Right ventricle myocardium inferior (tissue), 1 donor: ENCODE measurements at regions not wholly inside any gene's neighbourhood (a gene's known extent, or its start where the extent isn't known, plus 50 kb on each side); places are given as distances from the start of the nearest gene placed in this dataset.

Experiments used
- ATAC-seq: fragments of 200-7000 bp; cut with Tn5 transposase; one replicate; pipeline ENCODE4 v1.9.1; 2020; ENCODE audit warnings: mild to moderate bottlenecking, moderate library complexity
- DNase-seq: peaks from one replicate; pipeline ENCODE4 v3.0.0; 2021; ENCODE audit errors: missing footprints
- intact Hi-C: fragments of 100-400 bp; cut with DNase I; formaldehyde crosslinking; loops from one replicate; pipeline ENCODE4 v1.11.0; 2022
- donor health status: DM: no; HTN: yes; CAD: no; lungs with severe emphysema.

DNA sequence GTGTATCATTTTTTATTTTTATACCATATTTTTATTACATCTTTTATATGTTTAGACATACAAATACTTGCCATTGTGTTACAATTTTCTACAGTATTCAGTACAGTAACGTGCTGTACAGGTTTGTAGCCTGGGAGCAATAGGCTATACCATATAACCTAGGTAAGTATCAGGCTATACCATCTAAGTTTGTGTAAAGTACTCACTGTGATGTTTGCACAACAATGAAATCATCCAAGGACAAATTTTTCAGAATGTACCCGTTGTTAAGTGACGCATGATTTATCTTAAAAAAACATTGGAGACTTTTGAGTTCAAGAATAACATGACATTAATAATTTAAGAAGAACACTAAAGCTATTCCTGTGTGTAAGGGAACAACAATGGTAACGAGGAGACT, 96.0 kb upstream of the LEF1 start:
- ATAC-seq, result no peak
- intact Hi-C loops, result no loop called here
- no peak for DNase-seq

- no peak for ATAC-seq
- intact Hi-C loops, result no loop called here
Observed at GRCh38 chr4:108263057-108263456, 94.3 kb upstream of the LEF1 start.

DNA sequence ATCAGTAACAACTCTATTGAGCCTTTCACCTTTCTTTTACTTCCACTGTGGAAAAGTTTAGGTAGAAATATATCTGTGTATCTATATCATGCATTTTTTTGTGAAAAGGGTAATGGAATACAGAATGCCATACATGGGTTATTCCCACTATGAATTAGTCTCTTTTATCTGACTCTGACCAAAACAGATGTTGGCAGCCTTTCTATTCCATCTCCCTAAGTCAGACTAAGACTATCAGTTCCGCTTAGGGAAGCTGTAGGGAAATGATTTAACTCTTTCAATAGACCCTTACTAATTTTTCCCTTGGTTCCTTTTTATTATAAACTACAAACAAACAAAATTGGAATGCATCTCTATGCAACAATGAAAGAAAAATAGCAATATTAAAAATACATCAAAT, 92.3 kb upstream of the LEF1 start:
- intact Hi-C loops, result no loop called here
- no peak for ATAC-seq
- DNase-seq, result no peak

More at GRCh38 chr4:108263057-108263456, 94.3 kb upstream of the LEF1 start:
- DNase-seq, result no peak

- ATAC-seq (no peak), DNase-seq (no peak)
- intact Hi-C loops, result no loop called here
Observed at GRCh38 chr4:108256538-108256937, 87.8 kb upstream of the LEF1 start.

DNA sequence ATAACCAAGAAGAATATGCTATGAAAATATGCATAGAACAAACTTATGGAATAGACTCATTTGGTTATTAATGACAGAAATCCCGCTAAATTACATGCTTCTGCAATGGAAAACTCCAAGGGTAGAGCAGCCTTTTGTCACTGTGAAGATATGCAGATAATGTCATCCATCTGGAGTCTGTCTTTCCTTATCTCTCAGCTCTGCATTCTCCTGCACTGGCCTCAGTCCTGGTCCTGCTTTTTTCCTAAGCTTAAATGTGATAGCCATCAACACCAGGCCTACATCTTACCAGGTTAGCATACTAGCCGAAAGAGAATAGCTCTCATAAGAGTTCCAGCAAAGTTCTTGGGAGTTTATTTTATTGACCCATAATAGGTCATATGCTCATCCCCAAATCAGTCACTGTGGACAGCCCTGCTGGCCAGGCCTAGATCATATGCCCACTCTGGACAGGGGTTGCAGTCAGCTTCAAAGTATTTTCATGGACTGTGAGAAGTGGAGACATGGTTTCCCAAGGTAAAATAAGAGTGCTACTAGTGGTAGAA, 86.5 kb upstream of the LEF1 start:
- DNase-seq, result no peak
- intact Hi-C loops, result no loop called here
- no peak for ATAC-seq

DNA sequence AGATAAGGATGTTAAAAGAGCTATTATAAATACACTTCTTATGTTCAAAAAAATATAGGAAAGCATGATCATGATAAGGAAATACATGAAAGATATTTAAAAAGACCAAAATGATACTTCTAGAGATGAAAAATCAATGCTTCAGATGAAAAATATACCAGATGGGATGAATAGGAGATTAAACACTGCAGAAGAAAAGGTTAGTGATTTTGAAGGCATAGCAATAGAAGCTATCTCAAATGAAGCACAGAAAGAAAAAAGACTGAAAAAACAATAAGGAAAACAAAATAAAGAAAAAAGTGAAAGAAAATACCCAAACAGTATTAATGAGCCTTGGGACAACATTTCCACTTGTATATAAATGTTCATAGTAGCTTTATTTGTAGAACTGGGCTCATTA, 80.7 kb upstream of the LEF1 start:
- no peak for DNase-seq

GRCh38 chr4:108247387-108248049, 78.8 kb upstream of the LEF1 start:
- ATAC-seq, result no peak
- no peak for DNase-seq
- intact Hi-C loops, result no loop called here

More for the DNA sequence above, 80.7 kb upstream of the LEF1 start:
- no peak for ATAC-seq
- intact Hi-C loops, result no loop called here

GRCh38 chr4:108244606-108245005, 75.9 kb upstream of the LEF1 start:
- DNase-seq, result no peak
- ATAC-seq, result no peak
- intact Hi-C loops, result no loop called here

DNA sequence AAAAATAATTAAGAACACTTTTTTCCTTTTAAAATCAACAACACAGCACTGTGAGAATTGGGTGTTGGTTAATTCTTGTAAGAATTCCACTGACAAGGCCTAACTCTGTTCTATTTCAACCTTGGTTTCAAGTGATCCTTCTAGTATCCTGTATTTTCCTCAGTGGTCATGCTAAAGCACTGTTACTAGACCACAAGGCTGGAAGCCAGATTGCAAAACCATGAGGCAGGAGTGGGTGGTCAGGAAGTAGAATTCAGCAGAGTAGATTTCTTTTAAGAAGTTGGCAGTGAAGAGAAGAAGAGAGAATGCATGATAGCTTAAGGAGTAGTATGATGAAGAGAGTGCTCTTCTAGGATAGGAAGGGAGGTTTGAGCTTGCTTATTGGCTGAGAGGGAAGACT, 71.6 kb upstream of the LEF1 start:
- DNase-seq (no peak), ATAC-seq (no peak)
- intact Hi-C loops, result no loop called here

DNA sequence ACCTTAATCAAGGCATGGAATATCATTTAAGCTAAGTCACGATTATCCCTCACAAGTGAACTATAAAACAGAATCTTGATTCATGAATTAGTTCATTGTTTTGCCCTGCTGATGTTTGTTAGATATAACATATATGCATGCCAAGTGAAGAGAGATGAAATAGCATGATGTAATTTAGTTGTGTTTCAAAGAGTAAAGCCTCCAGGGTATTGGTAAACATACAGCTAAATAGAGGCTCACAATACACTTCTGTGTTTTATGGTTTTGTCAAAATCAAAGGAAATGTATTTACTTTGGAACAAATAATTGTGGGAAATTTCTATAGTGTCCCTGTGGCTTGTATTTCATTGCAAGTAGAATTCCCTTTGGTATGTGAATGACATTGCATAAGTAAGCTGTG, 69.0 kb upstream of the LEF1 start:
- ATAC-seq, result no peak
- intact Hi-C loops, result no loop called here
- no peak for DNase-seq

- no peak for ATAC-seq
- intact Hi-C loops, result no loop called here
- no peak for DNase-seq
Observed at GRCh38 chr4:108236264-108236663, 67.5 kb upstream of the LEF1 start.

DNA sequence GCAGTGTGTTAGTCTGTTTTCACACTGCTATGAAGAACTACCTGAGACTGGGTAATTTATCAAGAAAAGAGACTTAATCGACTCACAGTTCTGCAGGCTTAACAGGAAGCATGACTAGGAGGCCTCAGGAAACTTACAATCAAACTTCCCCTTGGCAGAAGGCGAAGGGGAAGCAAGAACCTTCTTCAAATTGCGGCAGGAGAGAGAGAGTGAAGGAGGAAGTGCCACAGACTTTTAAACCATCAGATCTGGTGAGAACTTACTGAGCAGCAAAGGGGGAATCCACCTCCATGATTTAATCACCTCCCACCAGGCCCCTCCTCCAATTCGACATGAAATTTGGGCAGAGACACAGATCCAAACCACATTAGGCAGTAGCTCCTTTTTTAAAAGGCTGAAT, 59.2 kb upstream of the LEF1 start:
- DNase-seq (no peak), ATAC-seq (no peak)
- intact Hi-C loops, result no loop called here

DNA sequence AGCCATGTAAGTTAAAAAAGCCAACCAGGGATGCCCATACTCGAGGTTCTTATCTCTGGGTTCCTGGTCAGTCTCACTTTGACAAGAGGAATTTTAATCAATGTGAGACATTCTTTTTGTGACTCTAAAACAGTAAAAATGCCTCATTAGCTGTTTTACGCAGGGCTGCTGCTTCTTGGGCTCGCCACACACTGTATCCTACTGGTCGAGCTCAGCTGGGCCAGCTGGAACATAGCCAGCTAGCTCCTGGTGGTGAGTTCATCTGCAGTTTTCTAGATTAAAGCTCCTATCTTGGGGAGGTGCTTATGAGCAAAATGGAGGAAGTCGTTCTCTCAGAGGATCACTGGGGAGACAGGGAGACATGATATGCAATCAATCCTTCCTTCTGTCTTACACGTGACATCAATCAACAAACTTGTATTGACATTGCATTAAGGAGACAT, 55.9 kb upstream of the LEF1 start:
- ATAC-seq, result no peak

DNA sequence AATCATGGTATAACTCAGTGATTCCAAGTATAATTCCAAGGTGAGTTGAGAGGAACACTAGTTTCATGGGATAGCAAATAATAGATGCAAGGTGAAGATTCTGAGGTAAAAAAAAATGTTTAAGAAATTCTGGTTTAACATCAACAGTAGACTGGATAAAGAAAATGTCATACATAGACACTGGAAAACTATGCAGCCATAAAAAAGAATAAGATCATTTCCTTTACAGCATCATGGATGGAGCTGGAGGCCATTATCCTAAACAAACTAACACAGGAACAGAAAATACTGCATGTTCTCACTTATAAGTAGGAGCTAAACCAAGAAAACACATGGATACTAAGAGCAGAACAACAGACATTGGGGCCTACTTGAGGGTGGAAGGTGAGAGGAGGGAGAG, 54.6 kb upstream of the LEF1 start:
- intact Hi-C loops, result no loop called here

More for the DNA sequence above, 55.9 kb upstream of the LEF1 start:
- DNase-seq, result no peak
- intact Hi-C loops, result no loop called here

DNA sequence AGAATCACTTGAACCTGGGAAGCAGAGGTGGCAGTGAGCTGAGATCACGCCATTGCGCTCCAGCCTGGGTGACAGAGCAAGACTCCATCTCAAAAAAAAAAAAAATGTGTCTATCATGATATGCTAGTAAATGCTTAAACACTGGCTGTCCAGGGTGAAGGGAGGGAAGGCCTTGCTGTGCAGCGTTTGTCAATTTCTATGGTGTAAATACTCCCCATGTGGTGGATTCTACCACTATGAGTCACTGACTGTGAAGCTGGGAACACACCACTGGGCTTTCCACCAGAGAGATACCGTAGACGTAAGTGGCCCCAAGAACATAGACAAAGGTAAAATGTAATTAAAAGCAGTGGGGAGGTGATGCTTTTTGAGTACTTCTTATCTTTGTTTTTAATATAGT, 51.3 kb upstream of the LEF1 start:
- DNase-seq (no peak), ATAC-seq (no peak)
- intact Hi-C loops, result no loop called here

More for the DNA sequence above, 54.6 kb upstream of the LEF1 start:
- ATAC-seq, result no peak
- DNase-seq, result no peak
